ENCODE measurements at regions not wholly inside any gene's neighbourhood (a gene's known extent, or its start where the extent isn't known, plus 50 kb on each side); places are given as distances from the start of the nearest gene placed in this dataset.

GRCh38 chr1:97999320-97999719 lies 78.5 kb upstream of the DPYD start:
- Histone ChIP-seq H3K4me1 (ENCODE audit: control insufficient read depth in 1 of 2, insufficient read depth in 2 of 2, low read length in 2 of 2) (peaks cover 0 to 4% of the 10 kb centered on the region in 2 experiments), H2AK5ac (ENCODE audit: low read length) (no peak overlapping the region), H3K27me3 (ENCODE audit: insufficient read depth, low read length) (no peaks in the 10 kb centered on the region), H3K79me2 (ENCODE audit: control insufficient read depth, insufficient read depth, low read length, poor library complexity) (no peaks in the 10 kb centered on the region), H4K12ac (ENCODE audit: low read depth, low read length) (no peak overlapping the region), H2AFZ (ENCODE audit: insufficient read depth, low read length, poor library complexity) (no peak overlapping the region), H3K36me3 (ENCODE audit: control insufficient read depth in 1 of 2, insufficient read depth in 2 of 2, low read length in 2 of 2) (no peaks in the 10 kb centered on the region), H3K23ac (ENCODE audit: low read length) (no peak overlapping the region), H2BK120ac (ENCODE audit: insufficient read depth, low read length, poor library complexity) (no peak overlapping the region), H3K9ac (ENCODE audit: low read length) (no peak overlapping the region), H3K4ac (ENCODE audit: low read depth, low read length) (no peak overlapping the region), H3K27ac (ENCODE audit: low read depth, low read length) (no peak overlapping the region), H3K14ac (ENCODE audit: low read length) (no peak overlapping the region), H4K8ac (ENCODE audit: low read depth, low read length) (no peak overlapping the region), H2BK12ac (ENCODE audit: low read length) (no peak overlapping the region), H4K91ac (ENCODE audit: low read depth, low read length) (no peak overlapping the region), H3K9me3 (ENCODE audit: insufficient read depth, low read depth, low read length) (no peaks in the 10 kb centered on the region), H3K4me2 (ENCODE audit: low read length) (no peak overlapping the region), H3K18ac (ENCODE audit: low read length) (no peak overlapping the region), H3K4me3 (ENCODE audit: low read depth, low read length) (no peak overlapping the region), H3K79me1 (ENCODE audit: low read length) (no peaks in the 10 kb centered on the region), H2BK5ac (ENCODE audit: low read depth, low read length, poor library complexity) (no peak overlapping the region)
- peak; percentile 52 to 79 for DNase-seq
- WGBS (ENCODE audit: extremely low coverage, insufficient coverage, insufficient read length): no CpG with 5 or more reads among the region's 1 CpG

- no peak overlapping the region for H2BK12ac ChIP-seq (ENCODE audit: low read length)
- no peaks in the 10 kb centered on the region for H3K79me1 ChIP-seq (ENCODE audit: low read length)
- H4K8ac ChIP-seq (ENCODE audit: low read depth, low read length): no peak overlapping the region
These were observed 76.0 kb upstream of the DPYD start for GRCh38 chr1:97996880-97997279.

GRCh38 chr1:97989094-97989680 lies 68.4 kb upstream of the DPYD start:
- Histone ChIP-seq H3K4me1 (ENCODE audit: control insufficient read depth in 1 of 2, insufficient read depth in 2 of 2, low read length in 2 of 2) (no peaks in the 10 kb centered on the region), H3K27me3 (ENCODE audit: insufficient read depth, low read length) (no peaks in the 10 kb centered on the region), H3K79me2 (ENCODE audit: control insufficient read depth, insufficient read depth, low read length, poor library complexity) (no peaks in the 10 kb centered on the region)

More at GRCh38 chr1:97996880-97997279, 76.0 kb upstream of the DPYD start:
- no peak overlapping the region for H4K12ac ChIP-seq (ENCODE audit: low read depth, low read length)
- no peak overlapping the region for H2AFZ ChIP-seq (ENCODE audit: insufficient read depth, low read length, poor library complexity)
- H3K36me3 ChIP-seq (ENCODE audit: control insufficient read depth in 1 of 2, insufficient read depth in 2 of 2, low read length in 2 of 2): no peaks in the 10 kb centered on the region
- no peak overlapping the region for H3K4ac ChIP-seq (ENCODE audit: low read depth, low read length)
- no peak overlapping the region for H2BK120ac ChIP-seq (ENCODE audit: insufficient read depth, low read length, poor library complexity)
- H3K9ac ChIP-seq (ENCODE audit: low read length): no peak overlapping the region
- H3K27ac ChIP-seq (ENCODE audit: low read depth, low read length): no peak overlapping the region
- no peaks in the 10 kb centered on the region for H3K79me2 ChIP-seq (ENCODE audit: control insufficient read depth, insufficient read depth, low read length, poor library complexity)
- no peak overlapping the region for H3K4me2 ChIP-seq (ENCODE audit: low read length)
- no peak overlapping the region for H3K4me3 ChIP-seq (ENCODE audit: low read depth, low read length)
- H2BK5ac ChIP-seq (ENCODE audit: low read depth, low read length, poor library complexity): no peak overlapping the region
- H3K9me3 ChIP-seq (ENCODE audit: insufficient read depth, low read depth, low read length): no peaks in the 10 kb centered on the region
- H3K27me3 ChIP-seq (ENCODE audit: insufficient read depth, low read length): no peaks in the 10 kb centered on the region
- H4K91ac ChIP-seq (ENCODE audit: low read depth, low read length): no peak overlapping the region
- H3K23ac ChIP-seq (ENCODE audit: low read length): no peak overlapping the region
- no peak overlapping the region for H2AK5ac ChIP-seq (ENCODE audit: low read length)
- H3K14ac ChIP-seq (ENCODE audit: low read length): no peak overlapping the region
- no peak overlapping the region for H3K18ac ChIP-seq (ENCODE audit: low read length)
- H3K4me1 ChIP-seq (ENCODE audit: control insufficient read depth in 1 of 2, insufficient read depth in 2 of 2, low read length in 2 of 2): peaks cover 0 to 4% of the 10 kb centered on the region in 2 experiments
- no peak for DNase-seq

GRCh38 chr1:97986041-97987005 lies 65.5 kb upstream of the DPYD start:
- Histone ChIP-seq H3K18ac (ENCODE audit: low read length) (no peak overlapping the region), H3K4me3 (ENCODE audit: low read depth, low read length) (no peak overlapping the region), H3K36me3 (ENCODE audit: control insufficient read depth in 1 of 2, insufficient read depth in 2 of 2, low read length in 2 of 2) (no peaks in the 10 kb centered on the region), H3K4ac (ENCODE audit: low read depth, low read length) (no peak overlapping the region), H4K91ac (ENCODE audit: low read depth, low read length) (no peak overlapping the region), H2AFZ (ENCODE audit: insufficient read depth, low read length, poor library complexity) (no peak overlapping the region), H3K14ac (ENCODE audit: low read length) (no peak overlapping the region), H3K27ac (ENCODE audit: low read depth, low read length) (no peak overlapping the region), H2BK120ac (ENCODE audit: insufficient read depth, low read length, poor library complexity) (no peak overlapping the region), H2BK5ac (ENCODE audit: low read depth, low read length, poor library complexity) (no peak overlapping the region), H4K8ac (ENCODE audit: low read depth, low read length) (no peak overlapping the region), H3K27me3 (ENCODE audit: insufficient read depth, low read length) (no peaks in the 10 kb centered on the region), H3K9me3 (ENCODE audit: insufficient read depth, low read depth, low read length) (no peaks in the 10 kb centered on the region), H3K23ac (ENCODE audit: low read length) (no peak overlapping the region), H3K79me2 (ENCODE audit: control insufficient read depth, insufficient read depth, low read length, poor library complexity) (no peaks in the 10 kb centered on the region), H3K4me1 (ENCODE audit: control insufficient read depth in 1 of 2, insufficient read depth in 2 of 2, low read length in 2 of 2) (no peaks in the 10 kb centered on the region), H2BK12ac (ENCODE audit: low read length) (no peak overlapping the region), H3K79me1 (ENCODE audit: low read length) (no peaks in the 10 kb centered on the region), H2AK5ac (ENCODE audit: low read length) (no peak overlapping the region), H3K9ac (ENCODE audit: low read length) (no peak overlapping the region), H3K4me2 (ENCODE audit: low read length) (no peak overlapping the region), H4K12ac (ENCODE audit: low read depth, low read length) (no peak overlapping the region)
- DNase-seq: no peak
- no CpG with 5 or more reads among the region's 15 CpGs for WGBS (ENCODE audit: extremely low coverage, insufficient coverage, insufficient read length)

More at GRCh38 chr1:97989094-97989680, 68.4 kb upstream of the DPYD start:
- no peak overlapping the region for H3K23ac ChIP-seq (ENCODE audit: low read length)
- DNase-seq: peak; percentile 10 to 36
- no peak overlapping the region for H3K14ac ChIP-seq (ENCODE audit: low read length)
- H2AK5ac ChIP-seq (ENCODE audit: low read length): no peak overlapping the region
- H3K36me3 ChIP-seq (ENCODE audit: control insufficient read depth in 1 of 2, insufficient read depth in 2 of 2, low read length in 2 of 2): no peaks in the 10 kb centered on the region
- no peak overlapping the region for H3K9ac ChIP-seq (ENCODE audit: low read length)
- H3K79me1 ChIP-seq (ENCODE audit: low read length): no peaks in the 10 kb centered on the region
- no CpG with 5 or more reads among the region's 4 CpGs for WGBS (ENCODE audit: extremely low coverage, insufficient coverage, insufficient read length)
- no peak overlapping the region for H3K4me3 ChIP-seq (ENCODE audit: low read depth, low read length)
- no peak overlapping the region for H2BK120ac ChIP-seq (ENCODE audit: insufficient read depth, low read length, poor library complexity)
- H3K4me2 ChIP-seq (ENCODE audit: low read length): no peak overlapping the region
- no peak overlapping the region for H2BK5ac ChIP-seq (ENCODE audit: low read depth, low read length, poor library complexity)
- H4K91ac ChIP-seq (ENCODE audit: low read depth, low read length): no peak overlapping the region
- no peak overlapping the region for H4K8ac ChIP-seq (ENCODE audit: low read depth, low read length)
- H2BK12ac ChIP-seq (ENCODE audit: low read length): no peak overlapping the region
- no peak overlapping the region for H4K12ac ChIP-seq (ENCODE audit: low read depth, low read length)
- no peak overlapping the region for H2AFZ ChIP-seq (ENCODE audit: insufficient read depth, low read length, poor library complexity)
- no peak overlapping the region for H3K18ac ChIP-seq (ENCODE audit: low read length)
- no peak overlapping the region for H3K4ac ChIP-seq (ENCODE audit: low read depth, low read length)
- no peak overlapping the region for H3K27ac ChIP-seq (ENCODE audit: low read depth, low read length)
- no peaks in the 10 kb centered on the region for H3K9me3 ChIP-seq (ENCODE audit: insufficient read depth, low read depth, low read length)

Data from trophoblast cell (in vitro differentiated cells and primary cell).